Aorta (tissue), 5 donors: ENCODE measurements at regions not wholly inside any gene's neighbourhood (a gene's known extent, or its start where the extent isn't known, plus 50 kb on each side); places are given as distances from the start of the nearest gene placed in this dataset.

Experiments used
- ATAC-seq: fragments of 200-7000 bp; cut with Tn5 transposase; one replicate; pipeline ENCODE4 v1.9.1; 2022; ENCODE audit warnings: moderate library complexity; ENCODE audit not compliant: low FRiP score
- DNase-seq, 2 donors: peaks; one replicate each; pipeline ENCODE4 v3.0.0-alpha.2; 2020
- H3K27ac ChIP-seq, 2 donors: one replicate each; pipeline ENCODE4 v1.5.1; 2013; ENCODE audit warnings: low read length in 2 of 2, mild to moderate bottlenecking in 2 of 2, moderate library complexity in 2 of 2, control low read depth in 1 of 2, inconsistent platforms in 1 of 2, low read depth in 1 of 2
- H3K27me3 ChIP-seq, 2 donors: one replicate each; pipeline ENCODE4 v1.6.1; 2013; ENCODE audit warnings: control low read depth in 1 of 2, low read length in 1 of 2, mild to moderate bottlenecking in 1 of 2, moderate library complexity in 1 of 2; ENCODE audit not compliant: insufficient read depth in 2 of 2, control insufficient read depth in 1 of 2
- H3K36me3 ChIP-seq, 2 donors: one replicate each; pipeline ENCODE4 v1.6.1; 2013; ENCODE audit warnings: control low read depth in 1 of 2, low read length in 1 of 2, mild to moderate bottlenecking in 1 of 2; ENCODE audit not compliant: insufficient read depth in 2 of 2, control insufficient read depth in 1 of 2
- H3K4me1 ChIP-seq, 2 donors: one replicate each; pipeline ENCODE4 v1.6.1; 2013; ENCODE audit warnings: low read length in 2 of 2, control low read depth in 1 of 2, mild to moderate bottlenecking in 1 of 2, moderate library complexity in 1 of 2; ENCODE audit not compliant: insufficient read depth in 2 of 2, control insufficient read depth in 1 of 2
- H3K4me3 ChIP-seq, 2 donors: one replicate each; pipeline ENCODE4 v1.5.1; 2013; ENCODE audit warnings: low read length in 2 of 2, control low read depth in 1 of 2, mild to moderate bottlenecking in 1 of 2
- H3K9me3 ChIP-seq: one replicate; pipeline ENCODE4 v1.6.1; 2013; ENCODE audit warnings: mild to moderate bottlenecking, low read length; ENCODE audit not compliant: control insufficient read depth
- WGBS, 2 donors: extraction: QIAGEN DNeasy Blood & Tissue Kit; methylation state at CpG; one replicate each; pipeline ENCODE4 v1.1.7; 2013; 5-methylcytosine and 5-hydroxymethylcytosine counted together
- intact Hi-C, 2 donors: fragments of 100-400 bp; cut with DNase I; formaldehyde crosslinking; loops; one replicate each; pipeline versions ENCODE4 v1.14.2 to v1.15.0; 2022
- donor health status: healthy with polysubstance abuse.
- donor health status: Bipolar disorder and iron deficiency.
- donor health status: DM: no; HTN: no; CAD: no.
- donor health status: DM: no; HTN: no; CAD: no.
- donor health status: DM: yes; HTN: yes; CAD: no.

- Histone ChIP-seq H3K27me3 (no peaks in the 10 kb centered on the region), H3K9me3 (no peaks in the 10 kb centered on the region), H3K27ac (no peak overlapping the region), H3K4me3 (no peak overlapping the region), H3K36me3 (no peaks in the 10 kb centered on the region), H3K4me1 (no peaks in the 10 kb centered on the region)
- WGBS, 2 donors: 90 to 97% methylated on average over 3 of the region's 3 CpGs
- ATAC-seq (no peak), DNase-seq (no peak)
- intact Hi-C loops: no loop called here
Measured at GRCh38 chrX:81348388-81348787, 146.5 kb downstream of the SH3BGRL start.

DNA sequence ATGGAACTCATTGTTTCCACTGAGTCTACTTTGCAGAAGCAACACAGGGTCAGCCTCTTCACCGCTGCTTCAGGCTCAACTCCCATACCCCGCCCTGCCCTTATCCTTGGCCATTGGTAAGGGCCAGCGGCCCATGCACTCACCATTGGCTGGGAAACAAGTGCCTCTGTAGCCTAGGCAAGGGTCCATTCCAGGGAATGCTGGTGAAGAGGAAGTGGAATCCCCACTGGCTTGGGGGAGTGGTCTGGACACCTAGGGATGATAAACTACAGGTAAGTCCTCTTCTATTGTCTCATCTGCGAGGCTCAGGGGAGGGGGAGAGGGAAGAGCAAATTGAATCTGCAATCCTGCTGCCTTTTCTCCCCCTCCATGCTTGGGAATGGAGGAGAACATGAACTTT lies 153.1 kb downstream of the SH3BGRL start:
- Histone ChIP-seq H3K9me3 (no peaks in the 10 kb centered on the region), H3K27me3 (no peaks in the 10 kb centered on the region), H3K4me1 (no peaks in the 10 kb centered on the region), H3K36me3 (no peaks in the 10 kb centered on the region), H3K4me3 (no peak overlapping the region), H3K27ac (no peak overlapping the region)
- intact Hi-C loops: no loop called here
- DNase-seq: no peak
- no peak for ATAC-seq
- WGBS, 2 donors: 72 to 94% methylated on average over 4 of the region's 4 CpGs

- H3K4me1 ChIP-seq: no peaks in the 10 kb centered on the region
- DNase-seq (no peak), ATAC-seq (no peak)
- no peaks in the 10 kb centered on the region for H3K36me3 ChIP-seq
- no peak overlapping the region for H3K27ac ChIP-seq
- no peaks in the 10 kb centered on the region for H3K9me3 ChIP-seq
- intact Hi-C loops: no loop called here
- WGBS, 2 donors: 34 to 39% methylated on average over 4 of the region's 4 CpGs
- no peak overlapping the region for H3K4me3 ChIP-seq
- no peaks in the 10 kb centered on the region for H3K27me3 ChIP-seq
Measured at GRCh38 chrX:81355436-81355835, 153.5 kb downstream of the SH3BGRL start.

- ATAC-seq: no peak
- Histone ChIP-seq H3K4me1 (no peaks in the 10 kb centered on the region), H3K4me3 (no peak overlapping the region), H3K27ac (no peak overlapping the region), H3K9me3 (no peaks in the 10 kb centered on the region), H3K27me3 (no peaks in the 10 kb centered on the region), H3K36me3 (no peaks in the 10 kb centered on the region)
- no peak for DNase-seq
- intact Hi-C loops: no loop called here
- 74 to 80% methylated on average over 3 of the region's 3 CpGs for WGBS, 2 donors
Measured at GRCh38 chrX:81367291-81367690, 165.4 kb downstream of the SH3BGRL start.

DNA sequence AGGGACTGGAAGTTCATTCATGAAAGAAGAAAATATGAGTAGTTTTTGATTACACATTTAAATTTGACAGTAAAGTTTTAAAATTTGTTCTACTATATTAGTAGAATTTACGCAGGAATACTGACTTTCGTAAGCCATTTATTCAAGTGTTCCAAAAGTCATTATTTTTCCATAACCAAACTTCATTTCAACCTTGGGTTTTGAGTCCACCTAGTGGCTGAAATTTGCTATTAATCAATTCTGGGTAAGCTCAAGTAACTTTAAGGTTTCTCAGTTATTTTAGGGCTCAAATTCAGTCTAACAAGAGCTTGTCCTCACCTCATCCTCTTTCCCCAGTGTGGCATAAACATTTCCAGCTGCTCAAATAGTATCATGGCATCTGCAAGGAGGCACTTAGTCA lies 175.4 kb downstream of the SH3BGRL start:
- no peak for DNase-seq
- no peaks in the 10 kb centered on the region for H3K9me3 ChIP-seq
- no peaks in the 10 kb centered on the region for H3K36me3 ChIP-seq
- no peaks in the 10 kb centered on the region for H3K4me1 ChIP-seq
- 6 to 8% methylated on average over 2 of the region's 2 CpGs for WGBS, 2 donors
- H3K4me3 ChIP-seq: no peak overlapping the region
- ATAC-seq: no peak
- H3K27ac ChIP-seq: no peak overlapping the region
- intact Hi-C loops: loop anchor here (5.0 to 10.0 kb wide), 2 partner anchors 203 to 205 kb away; no protein-coding TSS in a partner anchor
- no peaks in the 10 kb centered on the region for H3K27me3 ChIP-seq

- Histone ChIP-seq H3K4me1 (no peaks in the 10 kb centered on the region), H3K27ac (no peak overlapping the region), H3K27me3 (no peaks in the 10 kb centered on the region), H3K4me3 (no peak overlapping the region), H3K9me3 (no peaks in the 10 kb centered on the region), H3K36me3 (no peaks in the 10 kb centered on the region)
- ATAC-seq (no peak), DNase-seq (no peak)
- intact Hi-C loops: loop anchor here (5.0 to 10.0 kb wide), 2 partner anchors 204 to 206 kb away; no protein-coding TSS in a partner anchor
- 52 to 59% methylated on average over 1 of the region's 1 CpG for WGBS, 2 donors
Measured at GRCh38 chrX:81378560-81378959, 176.7 kb downstream of the SH3BGRL start.

DNA sequence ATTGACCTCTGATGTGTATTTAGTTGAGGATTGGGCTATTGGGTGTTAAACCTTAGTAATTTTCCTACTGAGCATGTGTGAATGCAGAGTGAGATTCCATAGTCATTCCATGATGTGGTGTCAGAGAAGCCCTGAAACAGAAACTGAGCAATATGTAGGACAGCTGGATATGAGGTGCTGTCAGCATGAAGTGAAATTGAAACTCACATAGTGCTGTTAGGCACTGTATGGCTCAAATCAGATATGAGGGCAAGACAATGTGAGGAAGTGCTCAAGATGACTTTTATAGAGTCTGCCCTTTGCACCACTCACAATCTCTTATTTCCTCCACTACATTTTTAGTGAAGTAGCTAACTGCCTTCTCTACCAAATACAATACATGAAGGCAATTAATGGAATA lies 188.3 kb downstream of the SH3BGRL start:
- intact Hi-C loops: no loop called here
- H3K27ac ChIP-seq: no peak overlapping the region
- H3K36me3 ChIP-seq: no peaks in the 10 kb centered on the region
- H3K9me3 ChIP-seq: no peaks in the 10 kb centered on the region
- no peaks in the 10 kb centered on the region for H3K27me3 ChIP-seq
- H3K4me1 ChIP-seq: no peaks in the 10 kb centered on the region
- ATAC-seq (no peak), DNase-seq (no peak)
- H3K4me3 ChIP-seq: no peak overlapping the region

DNA sequence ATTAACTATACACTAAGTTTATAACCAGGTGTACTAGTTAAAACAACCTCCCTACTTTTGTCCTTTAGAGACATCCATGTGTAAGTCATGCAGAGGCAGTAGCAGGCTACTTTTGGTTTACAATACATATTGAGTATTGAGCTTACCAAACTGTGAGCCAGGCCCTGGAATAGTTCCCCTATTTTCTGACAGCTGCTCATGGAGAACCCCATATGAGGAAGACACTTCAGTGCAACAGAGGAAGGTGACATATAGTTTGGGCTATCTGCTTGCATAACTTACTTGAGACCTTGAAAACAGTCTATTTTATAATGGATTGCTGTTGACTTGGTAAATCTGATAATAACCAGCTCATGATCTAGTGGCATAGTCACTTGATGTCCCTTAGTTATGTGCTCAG lies 190.5 kb downstream of the SH3BGRL start:
- H3K36me3 ChIP-seq: no peaks in the 10 kb centered on the region
- no peaks in the 10 kb centered on the region for H3K9me3 ChIP-seq
- intact Hi-C loops: no loop called here
- no peaks in the 10 kb centered on the region for H3K27me3 ChIP-seq
- no peaks in the 10 kb centered on the region for H3K4me1 ChIP-seq
- no peak overlapping the region for H3K27ac ChIP-seq
- H3K4me3 ChIP-seq: no peak overlapping the region
- no peak for DNase-seq
- no peak for ATAC-seq

GRCh38 chrX:81405781-81406180 lies 203.9 kb downstream of the SH3BGRL start:
- no peaks in the 10 kb centered on the region for H3K4me1 ChIP-seq
- no peaks in the 10 kb centered on the region for H3K9me3 ChIP-seq
- H3K27me3 ChIP-seq: no peaks in the 10 kb centered on the region
- no peaks in the 10 kb centered on the region for H3K36me3 ChIP-seq
- DNase-seq (no peak), ATAC-seq (no peak)
- no peak overlapping the region for H3K4me3 ChIP-seq
- H3K27ac ChIP-seq: no peak overlapping the region
- intact Hi-C loops: no loop called here
